Suprapubic skin (tissue), 4 donors: ENCODE measurements at regions not wholly inside any gene's neighbourhood (a gene's known extent, or its start where the extent isn't known, plus 50 kb on each side); places are given as distances from the start of the nearest gene placed in this dataset.

Experiments
- DNase-seq, 2 donors: peaks; one replicate each; pipeline ENCODE4 v3.0.0-alpha.2; 2019; ENCODE audit warnings: low spot score in 2 of 2
- H3K27ac ChIP-seq: fragments of 200-600 bp; sonication (generic); one replicate; pipeline ENCODE4 v1.5.1; 2019
- H3K27me3 ChIP-seq: fragments of 200-600 bp; sonication (generic); one replicate; pipeline ENCODE4 v1.5.1; 2019
- H3K36me3 ChIP-seq: fragments of 200-600 bp; sonication (generic); one replicate; pipeline ENCODE4 v1.5.1; 2019
- H3K4me1 ChIP-seq: fragments of 200-600 bp; sonication (generic); one replicate; pipeline ENCODE4 v1.5.1; 2019
- H3K4me3 ChIP-seq: fragments of 200-600 bp; sonication (generic); one replicate; pipeline ENCODE4 v1.5.1; 2019; ENCODE audit warnings: mild to moderate bottlenecking
- H3K9me3 ChIP-seq: fragments of 200-600 bp; sonication (generic); one replicate; pipeline ENCODE4 v1.5.1; 2019
- CTCF ChIP-seq, 2 donors: fragments of 200-600 bp in 1 of 2; fragments of 450-650 bp in 1 of 2; sonication (generic) in 1 of 2; IDR thresholded peaks; one replicate each; pipeline ENCODE4 v1.5.1; 2016 to 2019; ENCODE audit warnings: antibody characterized with exemption in 2 of 2, mild to moderate bottlenecking in 1 of 2, moderate library complexity in 1 of 2
- EP300 ChIP-seq: sonication (generic); formaldehyde crosslinking; IDR thresholded peaks from one replicate; pipeline ENCODE4 v1.6.1; 2017; ENCODE audit warnings: antibody characterized with exemption
- POLR2A ChIP-seq, 2 donors: fragments of 450-650 bp; IDR thresholded peaks; one replicate each; pipeline ENCODE4 v1.6.1; 2017; ENCODE audit warnings: antibody characterized with exemption in 2 of 2, mild to moderate bottlenecking in 2 of 2, moderate library complexity in 2 of 2
- POLR2AphosphoS5 ChIP-seq, 3 donors: sonication (generic); formaldehyde crosslinking; IDR thresholded peaks; one replicate each; pipeline ENCODE4 v1.6.1; 2017; ENCODE audit warnings: antibody characterized with exemption in 3 of 3
- WGBS: methylation state at CpG from one replicate; pipeline ENCODE4 v1.1.5; 2018; 5-methylcytosine and 5-hydroxymethylcytosine counted together

GRCh38 chr13:38590230-38590629, 96.6 kb upstream of the FREM2 start:
- Histone ChIP-seq H3K27me3 (no peaks in the 10 kb centered on the region), H3K36me3 (no peaks in the 10 kb centered on the region), H3K4me3 (no peak overlapping the region), H3K4me1 (no peaks in the 10 kb centered on the region), H3K27ac (no peak overlapping the region), H3K9me3 (no peaks in the 10 kb centered on the region)
- 85% methylated on average over 2 of the region's 2 CpGs for WGBS
- TF ChIP-seq CTCF (IDR thresholded peaks at IDR 0.05) (no peak), POLR2AphosphoS5 (IDR thresholded peaks at IDR 0.05) (no peak), POLR2A (IDR thresholded peaks at IDR 0.05) (no peak), EP300 (no peak)
- no peak for DNase-seq

GRCh38 chr13:38590796-38591507, 95.9 kb upstream of the FREM2 start:
- DNase-seq, result no peak
- Histone ChIP-seq H3K4me3 (no peak overlapping the region), H3K27ac (no peak overlapping the region), H3K36me3 (no peaks in the 10 kb centered on the region), H3K27me3 (no peaks in the 10 kb centered on the region), H3K9me3 (no peaks in the 10 kb centered on the region), H3K4me1 (no peaks in the 10 kb centered on the region)
- TF ChIP-seq POLR2A (IDR thresholded peaks at IDR 0.05) (no peak), CTCF (IDR thresholded peaks at IDR 0.05) (no peak), POLR2AphosphoS5 (IDR thresholded peaks at IDR 0.05) (no peak), EP300 (no peak)
- WGBS, result 60% methylated on average over 6 of the region's 6 CpGs

GRCh38 chr13:38602266-38602665, 84.6 kb upstream of the FREM2 start:
- no peaks in the 10 kb centered on the region for H3K36me3 ChIP-seq
- no peaks in the 10 kb centered on the region for H3K4me1 ChIP-seq
- H3K27ac ChIP-seq, result no peak overlapping the region
- H3K27me3 ChIP-seq, result no peaks in the 10 kb centered on the region
- H3K4me3 ChIP-seq, result no peak overlapping the region
- 84% methylated on average over 6 of the region's 6 CpGs for WGBS
- no peak for DNase-seq
- no peaks in the 10 kb centered on the region for H3K9me3 ChIP-seq
- TF ChIP-seq POLR2A (IDR thresholded peaks at IDR 0.05) (no peak), EP300 (no peak), POLR2AphosphoS5 (IDR thresholded peaks at IDR 0.05) (no peak), CTCF (IDR thresholded peaks at IDR 0.05) (no peak)

GRCh38 chr13:38606699-38607535, 80.0 kb upstream of the FREM2 start:
- H3K27me3 ChIP-seq, result no peaks in the 10 kb centered on the region
- no peak for DNase-seq
- H3K27ac ChIP-seq, result no peak overlapping the region
- H3K4me3 ChIP-seq, result no peak overlapping the region
- no peaks in the 10 kb centered on the region for H3K9me3 ChIP-seq
- H3K36me3 ChIP-seq, result no peaks in the 10 kb centered on the region
- WGBS, result 75% methylated on average over 6 of the region's 6 CpGs
- no peaks in the 10 kb centered on the region for H3K4me1 ChIP-seq
- no peak for TF ChIP-seq POLR2AphosphoS5 (IDR thresholded peaks at IDR 0.05)
- no peak for TF ChIP-seq EP300
- no peak for TF ChIP-seq CTCF (IDR thresholded peaks at IDR 0.05)
- no peak for TF ChIP-seq POLR2A (IDR thresholded peaks at IDR 0.05)

GRCh38 chr13:38617936-38618335, 68.9 kb upstream of the FREM2 start:
- no peaks in the 10 kb centered on the region for H3K4me1 ChIP-seq
- WGBS, result 56% methylated on average over 1 of the region's 1 CpG
- no peak for DNase-seq
- no peaks in the 10 kb centered on the region for H3K9me3 ChIP-seq
- H3K27me3 ChIP-seq, result no peaks in the 10 kb centered on the region
- no peaks in the 10 kb centered on the region for H3K36me3 ChIP-seq
- no peak overlapping the region for H3K27ac ChIP-seq
- no peak overlapping the region for H3K4me3 ChIP-seq
- TF ChIP-seq EP300 (no peak), POLR2A (IDR thresholded peaks at IDR 0.05) (no peak), POLR2AphosphoS5 (IDR thresholded peaks at IDR 0.05) (no peak), CTCF (IDR thresholded peaks at IDR 0.05) (no peak)
